Amniotic epithelial cell (primary cell): ENCODE measurements at regions not wholly inside any gene's neighbourhood (a gene's known extent, or its start where the extent isn't known, plus 50 kb on each side); places are given as distances from the start of the nearest gene placed in this dataset.
"Not testable (repeated sequence)": the region's sequence is repeated elsewhere in the genome, so short reads cannot be mapped to it uniquely, and the experiment has no call there.

Source experiments
- DNase-seq: peaks from one replicate; pipeline ENCODE4 v3.0.0-alpha.2; 2010; ENCODE audit warnings: low read depth

DNA sequence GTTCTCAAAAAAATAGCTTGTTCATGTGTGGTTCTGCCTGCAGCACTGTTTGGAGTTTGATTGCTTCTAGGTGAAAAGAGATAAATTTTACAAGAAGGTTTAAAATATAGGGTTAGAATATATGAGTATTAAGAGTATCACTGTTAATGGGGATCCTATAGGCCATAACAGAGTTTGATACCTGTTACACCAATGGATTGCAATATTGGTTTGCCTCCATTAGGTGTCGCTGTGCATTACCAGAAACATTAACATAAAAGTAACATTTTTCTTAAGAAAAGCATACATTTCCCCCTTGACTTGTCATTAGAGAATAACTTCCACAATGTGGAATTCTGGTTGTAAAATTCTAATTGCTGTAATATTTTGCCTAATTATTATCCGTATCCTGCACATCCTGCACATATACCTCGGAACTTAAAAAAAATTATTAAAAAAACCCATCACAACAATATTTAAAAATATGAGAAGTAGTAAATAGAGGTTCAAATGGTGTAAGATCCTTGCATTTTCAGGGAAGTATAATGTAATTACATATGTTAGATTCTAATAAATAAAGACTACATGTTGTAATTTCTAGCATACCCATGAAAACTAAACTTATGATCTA is 63.0 kb downstream of the CYP4A11 start:
- DNase-seq: peak; percentile 5

DNA sequence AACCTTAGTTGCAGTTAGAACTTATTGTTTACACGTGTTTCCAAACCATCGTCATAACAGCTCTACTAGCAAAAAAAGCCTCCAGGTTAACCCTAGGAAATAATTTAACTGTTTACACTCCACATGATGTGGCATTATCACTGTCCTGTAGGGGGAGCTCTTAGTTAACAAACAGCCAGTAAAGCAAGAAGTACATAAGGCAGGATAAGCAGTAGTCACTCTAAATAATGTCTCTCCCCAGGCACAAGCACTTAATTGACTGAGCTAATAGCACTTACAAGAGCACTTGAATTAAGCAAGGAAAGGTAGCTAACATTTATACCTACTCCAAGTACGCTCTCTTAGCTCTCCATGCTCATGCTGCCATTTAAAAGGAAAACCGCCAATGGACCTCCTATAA is 65.2 kb downstream of the CYP4A11 start:
- not testable (repeated sequence) for DNase-seq
